Keratinocyte (primary cell): ENCODE measurements at regions not wholly inside any gene's neighbourhood (a gene's known extent, or its start where the extent isn't known, plus 50 kb on each side); places are given as distances from the start of the nearest gene placed in this dataset.

Experiments used
- DNase-seq: peaks from one replicate; pipeline ENCODE4 v3.0.0-alpha.2; 2011; ENCODE audit warnings: low read depth, missing footprints, low spot score
- FAIRE-seq: peaks from 2 replicates; lab custom pipeline; 2011; peaks lifted over from hg19 to GRCh38; lab: Jason Lieb, UNC
- H2AFZ ChIP-seq: 2 replicates; pipeline ENCODE4 v1.6.0; 2012; ENCODE audit warnings: low read length, control low read depth, inconsistent platforms; ENCODE audit not compliant: control insufficient read depth
- H3K27ac ChIP-seq: 2 replicates; pipeline ENCODE4 v1.5.1; 2011; ENCODE audit warnings: low read length; ENCODE audit not compliant: control insufficient read depth, insufficient read depth
- H3K27me3 ChIP-seq: 3 replicates; pipeline ENCODE4 v1.6.0; 2011; ENCODE audit warnings: low read length; ENCODE audit not compliant: control insufficient read depth, insufficient read depth; ENCODE audit errors: extremely low read depth
- H3K36me3 ChIP-seq, 2 experiments: 2 replicates in 1 of 2; 3 replicates in 1 of 2; pipeline ENCODE4 v1.5.1; 2011; ENCODE audit warnings: low read length in 2 of 2, mild to moderate bottlenecking in 1 of 2; ENCODE audit not compliant: control insufficient read depth in 2 of 2, insufficient read depth in 2 of 2; ENCODE audit errors: extremely low read depth in 1 of 2
- H3K4me1 ChIP-seq: 3 replicates; pipeline ENCODE4 v1.5.1; 2011; ENCODE audit warnings: low read length; ENCODE audit not compliant: control insufficient read depth, insufficient read depth; ENCODE audit errors: extremely low read depth
- H3K4me2 ChIP-seq: 3 replicates; pipeline ENCODE4 v1.6.0; 2011; ENCODE audit warnings: low read depth, low read length; ENCODE audit not compliant: control insufficient read depth, insufficient read depth; ENCODE audit errors: extremely low read depth
- H3K4me3 ChIP-seq, 3 experiments: fragments of 200-600 bp in 1 of 3; sonication (generic) in 1 of 3; 2 replicates in 2 of 3; 3 replicates in 1 of 3; pipeline ENCODE4 v1.5.1; 2011 to 2016; ENCODE audit warnings: low read length in 3 of 3, mild to moderate bottlenecking in 3 of 3, control low read depth in 2 of 3, inconsistent platforms in 1 of 3, low read depth in 1 of 3, mixed read lengths in 1 of 3, mixed run types in 1 of 3, moderate library complexity in 1 of 3; ENCODE audit not compliant: control insufficient read depth in 2 of 3, insufficient read depth in 2 of 3; ENCODE audit errors: extremely low read depth in 1 of 3
- H3K79me2 ChIP-seq: 2 replicates; pipeline ENCODE4 v1.6.0; 2012; ENCODE audit warnings: low read length; ENCODE audit not compliant: control insufficient read depth, insufficient read depth
- H3K9ac ChIP-seq: 3 replicates; pipeline ENCODE4 v1.6.0; 2011; ENCODE audit warnings: low read length; ENCODE audit not compliant: control insufficient read depth, insufficient read depth; ENCODE audit errors: extremely low read depth
- H3K9me1 ChIP-seq: 3 replicates; pipeline ENCODE4 v1.6.0; 2011; ENCODE audit warnings: low read length; ENCODE audit not compliant: control insufficient read depth, insufficient read depth; ENCODE audit errors: extremely low read depth
- H3K9me3 ChIP-seq: 2 replicates; pipeline ENCODE4 v1.5.1; 2012; ENCODE audit warnings: low read depth, low read length; ENCODE audit not compliant: control insufficient read depth
- H4K20me1 ChIP-seq: 3 replicates; pipeline ENCODE4 v1.6.0; 2011; ENCODE audit warnings: low read length; ENCODE audit not compliant: control insufficient read depth, insufficient read depth; ENCODE audit errors: extremely low read depth
- EZH2 ChIP-seq: IDR thresholded peaks from one replicate; pipeline ENCODE4 v1.6.1; 2012; ENCODE audit warnings: inconsistent platforms, mild to moderate bottlenecking, low read length, moderate library complexity
- dilution Hi-C: fragments of 300-500 bp; cut with MboI; formaldehyde crosslinking; loops from one replicate; pipeline ENCODE4 v1.7.0; 2020; ENCODE audit warnings: low sequenced_read_pairs; ENCODE audit not compliant: extremely low pct_ligation_motif_present
- TF ChIP-seq, protein P1 (sequence below), 3 experiments: IDR thresholded peaks in 1 of 3; conservative IDR thresholded peaks in 1 of 3; optimal IDR thresholded peaks in 1 of 3; 2 replicates in 2 of 3; 3 replicates in 1 of 3; pipeline versions ENCODE3 to v1.5.1; 2011; ENCODE audit warnings: low read length in 3 of 3, mild to moderate bottlenecking in 3 of 3, moderate library complexity in 2 of 3, control low read depth in 1 of 3, inconsistent platforms in 1 of 3; ENCODE audit not compliant: insufficient read depth in 2 of 3; ENCODE audit errors: extremely low read depth in 1 of 3

DNA sequence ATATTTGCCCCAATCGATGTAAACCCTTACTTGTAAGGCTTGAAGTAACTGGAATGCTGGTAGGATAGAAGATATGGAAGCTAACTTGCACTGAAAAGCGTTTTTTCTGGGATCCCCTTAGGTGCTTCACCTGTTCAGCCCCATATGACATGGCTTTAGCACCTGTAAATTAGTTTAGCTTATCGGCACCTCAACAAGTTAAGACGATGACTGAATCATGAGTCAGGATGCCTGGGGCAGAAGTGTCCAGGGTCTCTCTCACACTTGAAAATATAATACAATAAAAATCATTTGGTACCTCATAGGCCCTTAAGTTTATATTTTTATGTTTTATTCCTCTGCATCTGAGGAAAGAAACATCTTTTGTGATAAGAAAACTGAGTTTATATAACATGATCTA lies 409.2 kb upstream of the LRRC4C start:
- Histone ChIP-seq H3K9me1 (no peaks in the 10 kb centered on the region), H3K9me3 (no peaks in the 10 kb centered on the region), H3K9ac (no peak overlapping the region), H3K4me2 (no peak overlapping the region), H3K27ac (no peak overlapping the region), H3K4me1 (no peaks in the 10 kb centered on the region), H2AFZ (no peak overlapping the region), H3K36me3 (no peaks in the 10 kb centered on the region), H4K20me1 (no peaks in the 10 kb centered on the region), H3K4me3 (no peak overlapping the region), H3K79me2 (no peaks in the 10 kb centered on the region), H3K27me3 (no peaks in the 10 kb centered on the region)
- DNase-seq (no peak), FAIRE-seq (no peak)
- TF ChIP-seq, protein P1, sequence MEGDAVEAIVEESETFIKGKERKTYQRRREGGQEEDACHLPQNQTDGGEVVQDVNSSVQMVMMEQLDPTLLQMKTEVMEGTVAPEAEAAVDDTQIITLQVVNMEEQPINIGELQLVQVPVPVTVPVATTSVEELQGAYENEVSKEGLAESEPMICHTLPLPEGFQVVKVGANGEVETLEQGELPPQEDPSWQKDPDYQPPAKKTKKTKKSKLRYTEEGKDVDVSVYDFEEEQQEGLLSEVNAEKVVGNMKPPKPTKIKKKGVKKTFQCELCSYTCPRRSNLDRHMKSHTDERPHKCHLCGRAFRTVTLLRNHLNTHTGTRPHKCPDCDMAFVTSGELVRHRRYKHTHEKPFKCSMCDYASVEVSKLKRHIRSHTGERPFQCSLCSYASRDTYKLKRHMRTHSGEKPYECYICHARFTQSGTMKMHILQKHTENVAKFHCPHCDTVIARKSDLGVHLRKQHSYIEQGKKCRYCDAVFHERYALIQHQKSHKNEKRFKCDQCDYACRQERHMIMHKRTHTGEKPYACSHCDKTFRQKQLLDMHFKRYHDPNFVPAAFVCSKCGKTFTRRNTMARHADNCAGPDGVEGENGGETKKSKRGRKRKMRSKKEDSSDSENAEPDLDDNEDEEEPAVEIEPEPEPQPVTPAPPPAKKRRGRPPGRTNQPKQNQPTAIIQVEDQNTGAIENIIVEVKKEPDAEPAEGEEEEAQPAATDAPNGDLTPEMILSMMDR (optimal IDR thresholded peaks at IDR 0.05 in 1 of 3, IDR thresholded peaks at IDR 0.05 in 1 of 3, conservative IDR thresholded peaks at IDR 0.05 in 1 of 3; ENCODE audit: extremely low read depth in 1 of 3, insufficient read depth in 2 of 3, low read length in 3 of 3), result no peak
- TF ChIP-seq EZH2, result no peak
- dilution Hi-C loops, result no loop called here

DNA sequence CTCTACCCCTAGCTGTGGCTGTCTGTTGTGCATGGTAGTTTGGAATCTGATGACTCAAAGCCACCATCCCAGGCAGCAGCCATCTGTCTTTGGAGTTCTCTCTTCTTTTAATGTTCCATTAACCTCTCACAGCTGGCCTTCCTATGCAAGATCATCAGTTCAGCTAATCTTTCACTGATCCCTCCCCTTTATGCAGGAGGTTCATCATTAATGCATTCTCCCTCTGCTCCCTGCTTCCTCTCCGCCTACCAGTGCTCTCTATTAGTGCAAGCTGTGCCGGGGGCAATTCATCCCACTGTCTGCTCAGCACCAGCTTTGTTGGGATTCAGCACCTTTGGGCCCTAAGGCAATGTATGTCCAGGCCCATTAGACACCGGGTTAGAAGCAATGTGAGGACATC lies 413.0 kb upstream of the LRRC4C start:
- no peak overlapping the region for H2AFZ ChIP-seq
- no peaks in the 10 kb centered on the region for H3K27me3 ChIP-seq
- FAIRE-seq (no peak), DNase-seq (no peak)
- H3K4me3 ChIP-seq, result no peak overlapping the region
- H3K36me3 ChIP-seq, result no peaks in the 10 kb centered on the region
- no peak overlapping the region for H3K9ac ChIP-seq
- no peaks in the 10 kb centered on the region for H3K79me2 ChIP-seq
- no peak overlapping the region for H3K27ac ChIP-seq
- no peaks in the 10 kb centered on the region for H3K4me1 ChIP-seq
- no peaks in the 10 kb centered on the region for H3K9me3 ChIP-seq
- H3K4me2 ChIP-seq, result no peak overlapping the region
- H3K9me1 ChIP-seq, result no peaks in the 10 kb centered on the region
- dilution Hi-C loops, result no loop called here
- H4K20me1 ChIP-seq, result no peaks in the 10 kb centered on the region
- TF ChIP-seq, protein P1 (optimal IDR thresholded peaks at IDR 0.05 in 1 of 3, IDR thresholded peaks at IDR 0.05 in 1 of 3, conservative IDR thresholded peaks at IDR 0.05 in 1 of 3; ENCODE audit: extremely low read depth in 1 of 3, insufficient read depth in 2 of 3, low read length in 3 of 3), result no peak
- TF ChIP-seq EZH2, result no peak
